ENCODE measurements at regions not wholly inside any gene's neighbourhood (a gene's known extent, or its start where the extent isn't known, plus 50 kb on each side); places are given as distances from the start of the nearest gene placed in this dataset.

- no peak overlapping the region for H4K91ac ChIP-seq (ENCODE audit: insufficient read depth, low read depth, low read length)
- no peaks in the 10 kb centered on the region for H3K4me1 ChIP-seq (ENCODE audit: control insufficient read depth, insufficient read depth, low read length)
- no peaks in the 10 kb centered on the region for H3K79me1 ChIP-seq (ENCODE audit: low read depth in 1 of 2, low read length in 2 of 2)
- no peak overlapping the region for H2BK15ac ChIP-seq (ENCODE audit: low read depth, low read length)
- in situ Hi-C loops (cut with MboI; ENCODE audit: low sequenced_read_pairs), result no loop called here
- H3K4me2 ChIP-seq (ENCODE audit: low read depth, low read length), result no peak overlapping the region
- no peak overlapping the region for H2AK5ac ChIP-seq (ENCODE audit: low read depth, low read length)
- ChIA-PET CTCF (interaction anchor here (0.5 kb wide), 1 partner anchor 510 kb away, joined by 3 read pairs; no protein-coding TSS in a partner anchor), POLR2A (ENCODE audit: unreplicated experiment) (no interaction called here)
- H3K4me3 ChIP-seq (ENCODE audit: insufficient read depth, low read depth, low read length), result no peak overlapping the region
- H3K4ac ChIP-seq (ENCODE audit: low read depth, low read length), result no peak overlapping the region
- H3K9me1 ChIP-seq (ENCODE audit: insufficient read depth, low read length), result no peaks in the 10 kb centered on the region
- no peak overlapping the region for H3K23ac ChIP-seq (ENCODE audit: low read depth, low read length)
- H3K9ac ChIP-seq (ENCODE audit: low read depth, low read length), result no peak overlapping the region
- no peak for ATAC-seq (ENCODE audit: low read depth)
- H4K20me1 ChIP-seq (ENCODE audit: insufficient read depth, low read length), result no peaks in the 10 kb centered on the region
- peaks cover 2% of the 10 kb centered on the region for H3K9me3 ChIP-seq (ENCODE audit: control insufficient read depth, insufficient read depth, low read length)
- H3K27me3 ChIP-seq (ENCODE audit: control insufficient read depth, insufficient read depth, low read length), result no peaks in the 10 kb centered on the region
- no peak overlapping the region for H4K8ac ChIP-seq (ENCODE audit: low read depth in 2 of 2, low read length in 2 of 2)
- no peak overlapping the region for H2AK9ac ChIP-seq (replicated peaks; ENCODE audit: low read depth, low read length, poor library complexity)
- BruUV-seq (replicated peaks), result no TSS peak
- H2AFZ ChIP-seq (replicated peaks; ENCODE audit: low read length, poor library complexity), result no peak overlapping the region
- no peak overlapping the region for H4K5ac ChIP-seq (ENCODE audit: low read depth, low read length)
- TF ChIP-seq SMC3 (IDR thresholded peaks at IDR 0.05; ENCODE audit: low read depth, low read length), result no peak
- TF ChIP-seq RFX5 (IDR thresholded peaks at IDR 0.05; ENCODE audit: low read depth, low read length), result no peak
- TF ChIP-seq RAD21 (IDR thresholded peaks at IDR 0.05; ENCODE audit: low read length), result no peak
- no peak for TF ChIP-seq USF2 (IDR thresholded peaks at IDR 0.05; ENCODE audit: low read depth, low read length)
- H3K18ac ChIP-seq (ENCODE audit: low read depth, low read length), result no peak overlapping the region
- DNase-seq, result no peak
- no peaks in the 10 kb centered on the region for H3K36me3 ChIP-seq (ENCODE audit: control insufficient read depth, insufficient read depth, low read length)
- no peak overlapping the region for H2BK5ac ChIP-seq (ENCODE audit: low read depth, low read length, poor library complexity, severe bottlenecking)
- H2BK120ac ChIP-seq (ENCODE audit: low read depth, low read length), result no peak overlapping the region
- intact Hi-C loops (cut with micrococcal nuclease), result no loop called here
- H3K14ac ChIP-seq (replicated peaks; ENCODE audit: low read depth, low read length), result no peak overlapping the region
- WGBS, 2 experiments (ENCODE audit: extremely low coverage in 2 of 2, insufficient read length in 1 of 2), result 50% methylated on average over 2 of the region's 6 CpGs; no CpG with 5 or more reads in 1 of the 2 experiments
- no peak overlapping the region for H2BK20ac ChIP-seq (ENCODE audit: low read depth, low read length)
- dilution Hi-C loops (cut with HindIII; ENCODE audit: low sequenced_read_pairs, unreplicated experiment), result no loop called here
- H3K27ac ChIP-seq (ENCODE audit: insufficient read depth, low read length), result no peak overlapping the region
- H3K56ac ChIP-seq (ENCODE audit: extremely low read depth, insufficient read depth, low read length), result no peak overlapping the region
These were observed 701.2 kb upstream of the SORCS1 start for GRCh38 chr10:107865691-107866090.

Measured in IMR-90 (cell line).